Liver (tissue), 8 donors: ENCODE measurements at regions not wholly inside any gene's neighbourhood (a gene's known extent, or its start where the extent isn't known, plus 50 kb on each side); places are given as distances from the start of the nearest gene placed in this dataset.

Experiments used
- DNase-seq: peaks from one replicate; pipeline ENCODE4 v3.0.0-alpha.2; 2017; ENCODE audit warnings: low spot score
- H3K27ac ChIP-seq, 2 donors: one replicate each; pipeline ENCODE4 v1.7.0; 2013; ENCODE audit warnings: inconsistent platforms in 2 of 2, low read length in 2 of 2, control low read depth in 1 of 2, low read depth in 1 of 2, mild to moderate bottlenecking in 1 of 2
- H3K27me3 ChIP-seq, 4 donors: one replicate each; pipeline versions ENCODE4 v1.6.1 to v1.7.0; 2013; ENCODE audit warnings: low read length in 3 of 4, inconsistent platforms in 1 of 4, mild to moderate bottlenecking in 1 of 4, moderate library complexity in 1 of 4; ENCODE audit not compliant: control insufficient read depth in 4 of 4, insufficient read depth in 4 of 4
- H3K36me3 ChIP-seq, 4 donors: one replicate each; pipeline versions ENCODE4 v1.6.1 to v1.7.0; 2013; ENCODE audit warnings: low read length in 3 of 4, mild to moderate bottlenecking in 3 of 4, low read depth in 1 of 4, moderate library complexity in 1 of 4; ENCODE audit not compliant: control insufficient read depth in 4 of 4, insufficient read depth in 3 of 4
- H3K4me1 ChIP-seq, 4 donors: one replicate each; pipeline versions ENCODE4 v1.6.1 to v1.7.0; 2013; ENCODE audit warnings: low read length in 3 of 4, mild to moderate bottlenecking in 3 of 4, moderate library complexity in 1 of 4; ENCODE audit not compliant: control insufficient read depth in 4 of 4, insufficient read depth in 4 of 4
- H3K4me3 ChIP-seq, 3 donors: one replicate each; pipeline versions ENCODE4 v1.6.1 to v1.7.0; 2013; ENCODE audit warnings: low read length in 3 of 3, control low read depth in 1 of 3, low read depth in 1 of 3, mild to moderate bottlenecking in 1 of 3
- H3K9ac ChIP-seq, 2 donors: one replicate each; pipeline ENCODE4 v1.7.0; 2013; ENCODE audit warnings: low read length in 2 of 2, mild to moderate bottlenecking in 2 of 2, moderate library complexity in 2 of 2, control low read depth in 1 of 2, low read depth in 1 of 2
- H3K9me3 ChIP-seq, 4 donors: one replicate each; pipeline versions ENCODE4 v1.6.1 to v1.7.0; 2013; ENCODE audit warnings: low read length in 3 of 4; ENCODE audit not compliant: control insufficient read depth in 4 of 4
- CTCF ChIP-seq: fragments of 150-350 bp; IDR thresholded peaks from 2 replicates; pipeline ENCODE4 v1.5.1; 2017; ENCODE audit warnings: improper control_type of control experiment, low read depth, low read length; ENCODE audit not compliant: missing input control
- EGR1 ChIP-seq, 2 donors: IDR thresholded peaks; 2 replicates each; pipeline ENCODE4 v1.6.1; 2016 to 2018; ENCODE audit warnings: antibody characterized with exemption in 2 of 2, low read depth in 2 of 2
- FOXA1 ChIP-seq: IDR thresholded peaks from 2 replicates; pipeline ENCODE4 v1.6.1; 2016; ENCODE audit warnings: antibody characterized with exemption
- FOXA2 ChIP-seq: IDR thresholded peaks from 2 replicates; pipeline ENCODE4 v1.6.1; 2016; ENCODE audit warnings: antibody characterized with exemption
- GABPA ChIP-seq, 2 donors: IDR thresholded peaks in 1 of 2; conservative IDR thresholded peaks in 1 of 2; 2 replicates each; pipeline ENCODE4 v1.6.1; 2016; ENCODE audit warnings: antibody characterized with exemption in 2 of 2, mild to moderate bottlenecking in 1 of 2, moderate library complexity in 1 of 2
- HNF4A ChIP-seq, 2 donors: conservative IDR thresholded peaks; 2 replicates each; pipeline ENCODE4 v1.6.1; 2016; ENCODE audit warnings: antibody characterized with exemption in 2 of 2, mild to moderate bottlenecking in 2 of 2
- HNF4G ChIP-seq: IDR thresholded peaks from 2 replicates; pipeline ENCODE4 v1.6.1; 2016; ENCODE audit warnings: antibody characterized with exemption
- JUND ChIP-seq, 2 donors: IDR thresholded peaks; 2 replicates each; pipeline ENCODE4 v1.6.1; 2016; ENCODE audit warnings: antibody characterized with exemption in 2 of 2
- NR2F2 ChIP-seq: IDR thresholded peaks from 2 replicates; pipeline ENCODE4 v1.6.1; 2016; ENCODE audit warnings: antibody characterized with exemption
- RAD21 ChIP-seq, 2 donors: IDR thresholded peaks; 2 replicates each; pipeline ENCODE4 v1.6.1; 2016; ENCODE audit warnings: antibody characterized with exemption in 2 of 2, mild to moderate bottlenecking in 2 of 2
- RXRA ChIP-seq, 2 donors: IDR thresholded peaks; 2 replicates each; pipeline ENCODE4 v1.6.1; 2017 to 2018; ENCODE audit warnings: antibody characterized with exemption in 2 of 2, mild to moderate bottlenecking in 1 of 2
- SP1 ChIP-seq: IDR thresholded peaks from 2 replicates; pipeline ENCODE4 v1.6.1; 2018; ENCODE audit warnings: antibody characterized with exemption, mild to moderate bottlenecking
- TAF1 ChIP-seq: conservative IDR thresholded peaks from 2 replicates; pipeline ENCODE4 v1.6.1; 2016; ENCODE audit warnings: antibody characterized with exemption, mild to moderate bottlenecking
- YY1 ChIP-seq: IDR thresholded peaks from 2 replicates; pipeline ENCODE4 v1.6.1; 2016; ENCODE audit warnings: antibody characterized with exemption, mild to moderate bottlenecking
- WGBS: extraction: QIAGEN DNeasy Blood & Tissue Kit; methylation state at CpG from one replicate; pipeline ENCODE4 v1.1.7; 2013; 5-methylcytosine and 5-hydroxymethylcytosine counted together
- TF ChIP-seq, protein P1 (sequence below): IDR thresholded peaks from 2 replicates; pipeline ENCODE4 v1.6.1; 2016; ENCODE audit warnings: antibody characterized with exemption
- TF ChIP-seq, protein P2 (sequence below): IDR thresholded peaks from 2 replicates; pipeline ENCODE4 v1.6.1; 2016; ENCODE audit warnings: antibody characterized with exemption
- TF ChIP-seq, protein P3 (sequence below): IDR thresholded peaks from 2 replicates; pipeline ENCODE4 v1.6.1; 2016; ENCODE audit warnings: antibody characterized with exemption, mild to moderate bottlenecking
- TF ChIP-seq, protein P4 (sequence below): IDR thresholded peaks from 2 replicates; pipeline ENCODE4 v1.6.1; 2016; ENCODE audit warnings: antibody characterized with exemption
- donor health status: healthy.
- donor health status: healthy.
- donor health status: healthy.
- donor health status: healthy.
- donor health status: healthy.

DNA sequence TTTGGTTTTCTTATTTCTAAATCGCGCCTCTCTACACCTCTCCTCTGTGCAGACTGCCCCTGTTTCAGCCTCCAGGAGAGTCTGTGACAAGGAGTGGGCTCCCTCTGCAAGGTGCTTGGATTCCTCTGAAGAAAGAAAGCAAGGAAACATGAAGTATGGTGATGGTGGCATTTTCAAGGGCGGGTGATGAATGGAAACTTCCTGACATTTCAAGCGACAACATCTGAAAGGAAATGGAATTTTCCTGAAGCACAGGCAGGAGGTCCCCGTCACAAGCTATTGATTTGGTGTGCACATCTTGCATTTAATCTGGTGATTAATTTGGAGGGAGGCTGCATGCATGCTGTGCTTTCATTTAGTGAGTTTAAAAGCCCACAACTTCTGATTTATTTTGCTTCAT lies 164.6 kb upstream of the FGGY start:
- Histone ChIP-seq H3K9me3 (no peaks in the 10 kb centered on the region), H3K9ac (no peak overlapping the region), H3K4me1 (peaks cover 2 to 22% (median 7%) of the 10 kb centered on the region in 4 donors), H3K27me3 (no peaks in the 10 kb centered on the region), H3K27ac (no peak overlapping the region), H3K4me3 (no peak overlapping the region), H3K36me3 (no peaks in the 10 kb centered on the region)
- WGBS, result 62% methylated on average over 5 of the region's 5 CpGs
- no peak for TF ChIP-seq TAF1
- no peak for TF ChIP-seq RXRA (IDR thresholded peaks at IDR 0.05)
- TF ChIP-seq, protein P1, sequence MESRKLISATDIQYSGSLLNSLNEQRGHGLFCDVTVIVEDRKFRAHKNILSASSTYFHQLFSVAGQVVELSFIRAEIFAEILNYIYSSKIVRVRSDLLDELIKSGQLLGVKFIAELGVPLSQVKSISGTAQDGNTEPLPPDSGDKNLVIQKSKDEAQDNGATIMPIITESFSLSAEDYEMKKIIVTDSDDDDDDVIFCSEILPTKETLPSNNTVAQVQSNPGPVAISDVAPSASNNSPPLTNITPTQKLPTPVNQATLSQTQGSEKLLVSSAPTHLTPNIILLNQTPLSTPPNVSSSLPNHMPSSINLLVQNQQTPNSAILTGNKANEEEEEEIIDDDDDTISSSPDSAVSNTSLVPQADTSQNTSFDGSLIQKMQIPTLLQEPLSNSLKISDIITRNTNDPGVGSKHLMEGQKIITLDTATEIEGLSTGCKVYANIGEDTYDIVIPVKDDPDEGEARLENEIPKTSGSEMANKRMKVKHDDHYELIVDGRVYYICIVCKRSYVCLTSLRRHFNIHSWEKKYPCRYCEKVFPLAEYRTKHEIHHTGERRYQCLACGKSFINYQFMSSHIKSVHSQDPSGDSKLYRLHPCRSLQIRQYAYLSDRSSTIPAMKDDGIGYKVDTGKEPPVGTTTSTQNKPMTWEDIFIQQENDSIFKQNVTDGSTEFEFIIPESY, result no peak
- no peak for TF ChIP-seq CTCF
- no peak for TF ChIP-seq RAD21 (IDR thresholded peaks at IDR 0.05)
- no peak for TF ChIP-seq GABPA (IDR thresholded peaks at IDR 0.05 in 1 of 2, conservative IDR thresholded peaks at IDR 0.05 in 1 of 2)
- TF ChIP-seq NR2F2, result no peak
- TF ChIP-seq JUND (IDR thresholded peaks at IDR 0.05), result no peak
- TF ChIP-seq, protein P2, sequence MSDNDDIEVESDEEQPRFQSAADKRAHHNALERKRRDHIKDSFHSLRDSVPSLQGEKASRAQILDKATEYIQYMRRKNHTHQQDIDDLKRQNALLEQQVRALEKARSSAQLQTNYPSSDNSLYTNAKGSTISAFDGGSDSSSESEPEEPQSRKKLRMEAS, result no peak
- no peak for TF ChIP-seq EGR1 (IDR thresholded peaks at IDR 0.05; ENCODE audit: low read depth in 2 of 2)
- TF ChIP-seq FOXA1, result no peak
- TF ChIP-seq HNF4G, result no peak
- no peak for TF ChIP-seq SP1
- TF ChIP-seq, protein P3, sequence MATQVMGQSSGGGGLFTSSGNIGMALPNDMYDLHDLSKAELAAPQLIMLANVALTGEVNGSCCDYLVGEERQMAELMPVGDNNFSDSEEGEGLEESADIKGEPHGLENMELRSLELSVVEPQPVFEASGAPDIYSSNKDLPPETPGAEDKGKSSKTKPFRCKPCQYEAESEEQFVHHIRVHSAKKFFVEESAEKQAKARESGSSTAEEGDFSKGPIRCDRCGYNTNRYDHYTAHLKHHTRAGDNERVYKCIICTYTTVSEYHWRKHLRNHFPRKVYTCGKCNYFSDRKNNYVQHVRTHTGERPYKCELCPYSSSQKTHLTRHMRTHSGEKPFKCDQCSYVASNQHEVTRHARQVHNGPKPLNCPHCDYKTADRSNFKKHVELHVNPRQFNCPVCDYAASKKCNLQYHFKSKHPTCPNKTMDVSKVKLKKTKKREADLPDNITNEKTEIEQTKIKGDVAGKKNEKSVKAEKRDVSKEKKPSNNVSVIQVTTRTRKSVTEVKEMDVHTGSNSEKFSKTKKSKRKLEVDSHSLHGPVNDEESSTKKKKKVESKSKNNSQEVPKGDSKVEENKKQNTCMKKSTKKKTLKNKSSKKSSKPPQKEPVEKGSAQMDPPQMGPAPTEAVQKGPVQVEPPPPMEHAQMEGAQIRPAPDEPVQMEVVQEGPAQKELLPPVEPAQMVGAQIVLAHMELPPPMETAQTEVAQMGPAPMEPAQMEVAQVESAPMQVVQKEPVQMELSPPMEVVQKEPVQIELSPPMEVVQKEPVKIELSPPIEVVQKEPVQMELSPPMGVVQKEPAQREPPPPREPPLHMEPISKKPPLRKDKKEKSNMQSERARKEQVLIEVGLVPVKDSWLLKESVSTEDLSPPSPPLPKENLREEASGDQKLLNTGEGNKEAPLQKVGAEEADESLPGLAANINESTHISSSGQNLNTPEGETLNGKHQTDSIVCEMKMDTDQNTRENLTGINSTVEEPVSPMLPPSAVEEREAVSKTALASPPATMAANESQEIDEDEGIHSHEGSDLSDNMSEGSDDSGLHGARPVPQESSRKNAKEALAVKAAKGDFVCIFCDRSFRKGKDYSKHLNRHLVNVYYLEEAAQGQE, result no peak
- TF ChIP-seq YY1, result no peak
- no peak for TF ChIP-seq FOXA2
- TF ChIP-seq HNF4A (conservative IDR thresholded peaks at IDR 0.05), result no peak
- TF ChIP-seq, protein P4, sequence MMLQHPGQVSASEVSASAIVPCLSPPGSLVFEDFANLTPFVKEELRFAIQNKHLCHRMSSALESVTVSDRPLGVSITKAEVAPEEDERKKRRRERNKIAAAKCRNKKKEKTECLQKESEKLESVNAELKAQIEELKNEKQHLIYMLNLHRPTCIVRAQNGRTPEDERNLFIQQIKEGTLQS, result no peak
- DNase-seq, result no peak
